ENCODE measurements at regions not wholly inside any gene's neighbourhood (a gene's known extent, or its start where the extent isn't known, plus 50 kb on each side); places are given as distances from the start of the nearest gene placed in this dataset.

DNA sequence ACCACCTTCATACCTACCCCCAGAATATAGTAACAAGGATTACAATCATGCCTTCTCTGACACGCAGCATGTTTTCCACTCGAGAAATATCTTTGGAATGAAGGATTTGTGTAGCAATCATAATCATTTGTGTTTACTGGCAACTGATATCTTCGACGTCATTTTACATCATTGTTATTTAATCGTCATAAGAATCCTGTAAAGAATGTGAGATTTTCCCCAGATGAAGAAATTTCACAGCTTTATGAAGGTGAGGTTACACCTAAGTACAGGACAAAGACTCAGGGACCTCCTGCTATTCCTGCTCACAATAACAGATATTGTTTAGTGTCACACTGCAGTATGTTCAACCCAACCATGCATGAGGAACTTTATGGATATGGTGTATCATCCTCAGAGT, 198.2 kb upstream of the LDB2 start:
- H3K4me1 ChIP-seq, result no peaks in the 10 kb centered on the region
- no peaks in the 10 kb centered on the region for H3K9me3 ChIP-seq

DNA sequence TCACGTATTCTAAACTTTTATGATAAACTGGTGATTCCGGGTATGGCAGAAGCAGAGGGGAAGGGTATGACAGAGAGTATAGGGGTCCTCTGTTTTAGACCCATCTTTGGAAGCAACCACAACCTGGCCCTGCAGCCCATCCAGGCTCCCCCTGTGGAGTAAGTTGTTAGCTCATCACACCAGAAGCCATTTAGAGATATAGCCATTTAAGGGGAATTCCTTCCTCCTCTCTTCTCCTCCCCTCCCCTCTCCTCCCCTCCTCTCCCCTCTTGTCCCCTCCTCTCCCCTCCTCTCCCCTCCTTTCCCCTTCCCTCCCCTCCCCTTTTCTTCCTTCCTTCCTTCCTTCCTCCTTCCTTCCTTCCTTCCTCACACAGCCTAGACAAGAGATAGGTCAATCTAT, 197.3 kb upstream of the LDB2 start:
- Histone ChIP-seq H3K36me3 (no peaks in the 10 kb centered on the region), H3K27me3 (no peaks in the 10 kb centered on the region), H3K27ac (no peak overlapping the region), H3K4me1 (no peaks in the 10 kb centered on the region), H3K9me3 (no peaks in the 10 kb centered on the region), H3K4me3 (no peak overlapping the region)
- no peak for TF ChIP-seq POLR2A (IDR thresholded peaks at IDR 0.05)
- TF ChIP-seq, protein P1, sequence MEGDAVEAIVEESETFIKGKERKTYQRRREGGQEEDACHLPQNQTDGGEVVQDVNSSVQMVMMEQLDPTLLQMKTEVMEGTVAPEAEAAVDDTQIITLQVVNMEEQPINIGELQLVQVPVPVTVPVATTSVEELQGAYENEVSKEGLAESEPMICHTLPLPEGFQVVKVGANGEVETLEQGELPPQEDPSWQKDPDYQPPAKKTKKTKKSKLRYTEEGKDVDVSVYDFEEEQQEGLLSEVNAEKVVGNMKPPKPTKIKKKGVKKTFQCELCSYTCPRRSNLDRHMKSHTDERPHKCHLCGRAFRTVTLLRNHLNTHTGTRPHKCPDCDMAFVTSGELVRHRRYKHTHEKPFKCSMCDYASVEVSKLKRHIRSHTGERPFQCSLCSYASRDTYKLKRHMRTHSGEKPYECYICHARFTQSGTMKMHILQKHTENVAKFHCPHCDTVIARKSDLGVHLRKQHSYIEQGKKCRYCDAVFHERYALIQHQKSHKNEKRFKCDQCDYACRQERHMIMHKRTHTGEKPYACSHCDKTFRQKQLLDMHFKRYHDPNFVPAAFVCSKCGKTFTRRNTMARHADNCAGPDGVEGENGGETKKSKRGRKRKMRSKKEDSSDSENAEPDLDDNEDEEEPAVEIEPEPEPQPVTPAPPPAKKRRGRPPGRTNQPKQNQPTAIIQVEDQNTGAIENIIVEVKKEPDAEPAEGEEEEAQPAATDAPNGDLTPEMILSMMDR (IDR thresholded peaks at IDR 0.05), result no peak
- DNase-seq, result no peak

More for the DNA sequence above, 198.2 kb upstream of the LDB2 start:
- H3K27ac ChIP-seq, result no peak overlapping the region
- no peaks in the 10 kb centered on the region for H3K27me3 ChIP-seq
- H3K36me3 ChIP-seq, result no peaks in the 10 kb centered on the region
- no peak overlapping the region for H3K4me3 ChIP-seq
- TF ChIP-seq, protein P1 (IDR thresholded peaks at IDR 0.05), result no peak
- no peak for TF ChIP-seq POLR2A (IDR thresholded peaks at IDR 0.05)
- DNase-seq, result no peak

DNA sequence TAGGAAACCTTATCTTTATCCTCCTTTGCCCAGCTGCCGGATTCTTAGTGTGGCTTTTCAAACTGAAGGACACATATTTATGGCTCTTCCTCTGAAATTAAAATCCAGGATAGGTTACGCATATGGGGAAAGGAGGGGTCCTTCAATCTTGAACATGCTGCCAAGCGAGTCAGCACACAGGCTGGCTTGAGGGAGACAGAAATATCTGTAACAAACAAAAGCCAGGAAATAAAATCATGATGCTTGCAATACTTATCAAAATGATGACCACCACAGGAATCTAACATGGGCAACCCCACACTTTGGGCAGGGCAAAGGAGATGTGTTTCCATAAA, 196.4 kb upstream of the LDB2 start:
- TF ChIP-seq, protein P1 (IDR thresholded peaks at IDR 0.05), result no peak
- TF ChIP-seq POLR2A (IDR thresholded peaks at IDR 0.05), result no peak
- Histone ChIP-seq H3K27ac (no peak overlapping the region), H3K4me3 (no peak overlapping the region), H3K4me1 (no peaks in the 10 kb centered on the region), H3K36me3 (no peaks in the 10 kb centered on the region), H3K9me3 (no peaks in the 10 kb centered on the region), H3K27me3 (no peaks in the 10 kb centered on the region)
- no peak for DNase-seq

- no peak for DNase-seq
- H3K4me3 ChIP-seq, result no peak overlapping the region
- no peaks in the 10 kb centered on the region for H3K36me3 ChIP-seq
- no peak overlapping the region for H3K27ac ChIP-seq
- no peaks in the 10 kb centered on the region for H3K9me3 ChIP-seq
- TF ChIP-seq, protein P1 (IDR thresholded peaks at IDR 0.05), result no peak
- no peak for TF ChIP-seq POLR2A (IDR thresholded peaks at IDR 0.05)
- no peaks in the 10 kb centered on the region for H3K27me3 ChIP-seq
- H3K4me1 ChIP-seq, result no peaks in the 10 kb centered on the region
Measured at GRCh38 chr4:17094159-17094875, 195.9 kb upstream of the LDB2 start.

- TF ChIP-seq, protein P1 (IDR thresholded peaks at IDR 0.05), result no peak
- no peak for TF ChIP-seq POLR2A (IDR thresholded peaks at IDR 0.05)
- Histone ChIP-seq H3K36me3 (no peaks in the 10 kb centered on the region), H3K9me3 (no peaks in the 10 kb centered on the region), H3K4me1 (no peaks in the 10 kb centered on the region), H3K4me3 (no peak overlapping the region), H3K27me3 (no peaks in the 10 kb centered on the region), H3K27ac (no peak overlapping the region)
- no peak for DNase-seq
Measured at GRCh38 chr4:17093481-17093880, 195.0 kb upstream of the LDB2 start.
